Heart right ventricle (tissue), 16 donors: ENCODE measurements at regions not wholly inside any gene's neighbourhood (a gene's known extent, or its start where the extent isn't known, plus 50 kb on each side); places are given as distances from the start of the nearest gene placed in this dataset.

ENCODE experiments used
- ATAC-seq, 8 donors: fragments of 200-7000 bp; cut with Tn5 transposase; one replicate each; pipeline ENCODE4 v1.9.1; 2020; ENCODE audit warnings: mild to moderate bottlenecking in 8 of 8, moderate library complexity in 8 of 8, moderate number of reproducible peaks in 1 of 8
- DNase-seq, 2 donors: peaks; one replicate each; pipeline ENCODE4 v3.0.0-alpha.2; 2020
- H3K27ac ChIP-seq, 10 donors: fragments of 200-600 bp; sonication (generic) in 2 of 10; one replicate each; pipeline versions ENCODE4 v1.5.0 to v1.8.0; 2020 to 2022; ENCODE audit warnings: mild to moderate bottlenecking in 3 of 10
- H3K27me3 ChIP-seq, 7 donors: fragments of 200-600 bp; one replicate each; pipeline ENCODE4 v1.8.0; 2021 to 2022; ENCODE audit warnings: mild to moderate bottlenecking in 2 of 7
- H3K36me3 ChIP-seq, 9 donors: fragments of 200-600 bp; sonication (generic) in 1 of 9; one replicate each; pipeline versions ENCODE4 v1.5.0 to v1.8.0; 2020 to 2022; ENCODE audit warnings: mild to moderate bottlenecking in 2 of 9
- H3K4me1 ChIP-seq, 9 donors: fragments of 200-600 bp; sonication (generic) in 1 of 9; one replicate each; pipeline versions ENCODE4 v1.5.0 to v1.8.0; 2020 to 2022; ENCODE audit warnings: mild to moderate bottlenecking in 4 of 9
- H3K4me3 ChIP-seq, 10 donors: fragments of 200-600 bp; sonication (generic) in 2 of 10; one replicate each; pipeline versions ENCODE4 v1.5.0 to v1.8.0; 2020 to 2022; ENCODE audit warnings: mild to moderate bottlenecking in 7 of 10, moderate library complexity in 2 of 10
- H3K9me3 ChIP-seq, 11 donors: fragments of 200-600 bp in 10 of 11; sonication (generic) in 2 of 11; one replicate each; pipeline versions ENCODE4 v1.5.0 to v1.8.0; 2013 to 2022; ENCODE audit warnings: mild to moderate bottlenecking in 2 of 11, control low read depth in 1 of 11, moderate library complexity in 1 of 11
- WGBS, 2 donors: extraction: QIAGEN DNeasy Blood & Tissue Kit; methylation state at CpG; one replicate each; pipeline ENCODE4 v1.1.7; 2013; ENCODE audit warnings: inconsistent platforms in 1 of 2; 5-methylcytosine and 5-hydroxymethylcytosine counted together
- intact Hi-C, 10 donors: fragments of 100-400 bp; cut with DNase I; formaldehyde crosslinking; loops; one replicate each; pipeline versions ENCODE4 v1.11.1 to v1.14.2; 2022
- TF ChIP-seq, protein P1 (sequence below), 9 donors: fragments of 200-600 bp; sonication (generic) in 2 of 9; IDR thresholded peaks; one replicate each; pipeline versions ENCODE4 v1.5.0 to v1.8.0; 2021 to 2022; ENCODE audit warnings: antibody characterized with exemption in 9 of 9, mild to moderate bottlenecking in 5 of 9, moderate library complexity in 1 of 9
- donor health status: Arrhythmogenic right ventricular cardiomyopathy.
- donor health status: ischemic (EF 13 %, LVEDD 7.1; RV severe dilation, severe dysfunction).
- donor health status: healthy with polysubstance abuse.
- donor health status: DM: no; HTN: yes; CAD: no.
- donor health status: DM: no; HTN: no; CAD: no.
- donor health status: ischemic (EF 25% LVEDD 6.9; RV normal size, moderate dysfunction).
- donor health status: ischemic (EF 25% LVEDD 5.7; RV mildly dilated, moderate dysfunction).
- donor health status: healthy.
- donor health status: DM: yes; HTN: yes; CAD: no.
- donor health status: Ischemic cardiomyopathy.
- donor health status: ischemic (EF 35%, LVEDD 5.7; RV mildly dilated, moderate dysfunction).
- donor health status: nonischemic (EF 11% LVEDD 7.7; RV severe dilation, severe dysfunction).
- donor health status: DM: yes; HTN: yes; CAD: no.
- donor health status: PGD.
- donor health status: ischemic (EF 29% LVEDD 5.4; RV normal size, mild dysfunction).
- donor health status: nonischemic (EF 23%, LVEDD 6.1; RV moderate dilation, normal function).

DNA sequence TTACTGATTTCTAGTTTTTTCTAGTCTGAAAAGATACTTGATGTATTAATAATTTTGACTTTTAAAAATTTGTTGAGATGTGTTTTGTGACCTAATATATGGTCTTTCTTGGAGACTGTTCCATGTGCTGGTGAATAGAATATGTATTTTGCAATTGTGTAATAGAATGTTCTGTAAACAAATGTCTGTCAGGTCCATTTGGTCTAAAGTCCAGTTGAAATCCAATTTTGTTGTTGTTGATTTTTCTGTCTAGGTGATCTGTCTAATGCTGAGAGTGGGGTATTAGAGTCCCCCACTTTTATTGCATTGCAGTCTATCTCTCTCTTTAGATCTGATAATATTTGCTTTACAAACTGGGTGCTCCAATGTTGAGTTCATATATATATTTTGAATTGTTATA is 175.8 kb downstream of the RPAP3 start:
- Histone ChIP-seq H3K27me3 (peaks cover 0 to 7% (median 3%) of the 10 kb centered on the region in 7 donors), H3K4me1 (no peaks in the 10 kb centered on the region), H3K27ac (no peak overlapping the region), H3K36me3 (no peaks in the 10 kb centered on the region), H3K4me3 (no peak overlapping the region), H3K9me3 (peaks cover 0 to 43% (median 17%) of the 10 kb centered on the region in 11 donors)
- TF ChIP-seq, protein P1, sequence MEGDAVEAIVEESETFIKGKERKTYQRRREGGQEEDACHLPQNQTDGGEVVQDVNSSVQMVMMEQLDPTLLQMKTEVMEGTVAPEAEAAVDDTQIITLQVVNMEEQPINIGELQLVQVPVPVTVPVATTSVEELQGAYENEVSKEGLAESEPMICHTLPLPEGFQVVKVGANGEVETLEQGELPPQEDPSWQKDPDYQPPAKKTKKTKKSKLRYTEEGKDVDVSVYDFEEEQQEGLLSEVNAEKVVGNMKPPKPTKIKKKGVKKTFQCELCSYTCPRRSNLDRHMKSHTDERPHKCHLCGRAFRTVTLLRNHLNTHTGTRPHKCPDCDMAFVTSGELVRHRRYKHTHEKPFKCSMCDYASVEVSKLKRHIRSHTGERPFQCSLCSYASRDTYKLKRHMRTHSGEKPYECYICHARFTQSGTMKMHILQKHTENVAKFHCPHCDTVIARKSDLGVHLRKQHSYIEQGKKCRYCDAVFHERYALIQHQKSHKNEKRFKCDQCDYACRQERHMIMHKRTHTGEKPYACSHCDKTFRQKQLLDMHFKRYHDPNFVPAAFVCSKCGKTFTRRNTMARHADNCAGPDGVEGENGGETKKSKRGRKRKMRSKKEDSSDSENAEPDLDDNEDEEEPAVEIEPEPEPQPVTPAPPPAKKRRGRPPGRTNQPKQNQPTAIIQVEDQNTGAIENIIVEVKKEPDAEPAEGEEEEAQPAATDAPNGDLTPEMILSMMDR (IDR thresholded peaks at IDR 0.05): no peak
- intact Hi-C loops: no loop called here
- ATAC-seq: no peak
- DNase-seq: no peak

- Histone ChIP-seq H3K27me3 (peaks cover 0 to 7% (median 0%) of the 10 kb centered on the region in 7 donors), H3K27ac (no peak overlapping the region), H3K4me3 (no peak overlapping the region), H3K4me1 (no peaks in the 10 kb centered on the region), H3K36me3 (no peaks in the 10 kb centered on the region), H3K9me3 (peaks cover 0 to 43% (median 17%) of the 10 kb centered on the region in 11 donors)
- no peak for ATAC-seq
- WGBS, 2 donors: 63 to 73% methylated on average over 1 of the region's 1 CpG
- TF ChIP-seq, protein P1 (IDR thresholded peaks at IDR 0.05): no peak
- intact Hi-C loops: no loop called here
- no peak for DNase-seq
Observed at GRCh38 chr12:47527816-47528215, 178.0 kb downstream of the RPAP3 start.

- intact Hi-C loops: no loop called here
- Histone ChIP-seq H3K27me3 (no peaks in the 10 kb centered on the region), H3K27ac (no peak overlapping the region), H3K4me1 (no peaks in the 10 kb centered on the region), H3K9me3 (peaks cover 0 to 45% (median 4%) of the 10 kb centered on the region in 11 donors), H3K4me3 (no peak overlapping the region), H3K36me3 (no peaks in the 10 kb centered on the region)
- ATAC-seq (no peak), DNase-seq (no peak)
- TF ChIP-seq, protein P1 (IDR thresholded peaks at IDR 0.05): no peak
Observed at GRCh38 chr12:47520029-47520428, 185.8 kb downstream of the RPAP3 start.

GRCh38 chr12:47517122-47517521 is 188.7 kb downstream of the RPAP3 start:
- TF ChIP-seq, protein P1 (IDR thresholded peaks at IDR 0.05): no peak
- no peaks in the 10 kb centered on the region for H3K36me3 ChIP-seq
- DNase-seq (no peak), ATAC-seq (no peak)
- no peak overlapping the region for H3K4me3 ChIP-seq
- intact Hi-C loops: no loop called here
- H3K27ac ChIP-seq: no peak overlapping the region
- WGBS, 2 donors: 65 to 74% methylated on average over 4 of the region's 4 CpGs
- H3K4me1 ChIP-seq: no peaks in the 10 kb centered on the region
- peaks cover 0 to 52% (median 4%) of the 10 kb centered on the region in 11 donors for H3K9me3 ChIP-seq
- H3K27me3 ChIP-seq: no peaks in the 10 kb centered on the region
